ENCODE measurements at regions not wholly inside any gene's neighbourhood (a gene's known extent, or its start where the extent isn't known, plus 50 kb on each side); places are given as distances from the start of the nearest gene placed in this dataset.

GRCh38 chr14:65200454-65200853 lies 98.1 kb upstream of the MAX start:
- DNase-seq (ENCODE audit: low read depth, low spot score): no peak
- Histone ChIP-seq H3K4me3 (ENCODE audit: insufficient read length, low read depth) (no peak overlapping the region), H3K27me3 (ENCODE audit: insufficient read depth, insufficient read length) (no peaks in the 10 kb centered on the region), H3K36me3 (ENCODE audit: insufficient read depth, insufficient read length, low read length) (no peaks in the 10 kb centered on the region), H3K4me1 (ENCODE audit: insufficient read depth, insufficient read length) (peaks cover 1% of the 10 kb centered on the region), H3K9me3 (ENCODE audit: insufficient read depth, low read length) (no peaks in the 10 kb centered on the region; the same call in 1 of the 2 replicates), H3K9ac (ENCODE audit: insufficient read length, low read depth) (no peak overlapping the region)
- TF ChIP-seq YY1 (IDR thresholded peaks at IDR 0.05; ENCODE audit: insufficient read depth, insufficient read length) (no peak), SUZ12 (IDR thresholded peaks at IDR 0.05; ENCODE audit: extremely low read depth, insufficient read depth, insufficient read length) (no peak), ZNF274 (IDR thresholded peaks at IDR 0.05; ENCODE audit: low read depth, low read length) (no peak)

- no peak for DNase-seq (ENCODE audit: low read depth, low spot score)
- no peak overlapping the region for H3K9ac ChIP-seq (ENCODE audit: insufficient read length, low read depth)
- H3K4me3 ChIP-seq (ENCODE audit: insufficient read length, low read depth): no peak overlapping the region
- no peaks in the 10 kb centered on the region; the same call in 1 of the 2 replicates for H3K9me3 ChIP-seq (ENCODE audit: insufficient read depth, low read length)
- H3K27me3 ChIP-seq (ENCODE audit: insufficient read depth, insufficient read length): no peaks in the 10 kb centered on the region
- H3K4me1 ChIP-seq (ENCODE audit: insufficient read depth, insufficient read length): peaks cover 2% of the 10 kb centered on the region
- H3K36me3 ChIP-seq (ENCODE audit: insufficient read depth, insufficient read length, low read length): no peaks in the 10 kb centered on the region
- TF ChIP-seq YY1 (IDR thresholded peaks at IDR 0.05; ENCODE audit: insufficient read depth, insufficient read length) (no peak), SUZ12 (IDR thresholded peaks at IDR 0.05; ENCODE audit: extremely low read depth, insufficient read depth, insufficient read length) (no peak), ZNF274 (IDR thresholded peaks at IDR 0.05; ENCODE audit: low read depth, low read length) (no peak)
These were observed 101.3 kb upstream of the MAX start for GRCh38 chr14:65203574-65203973.

- Histone ChIP-seq H3K4me3 (ENCODE audit: insufficient read length, low read depth) (no peak overlapping the region), H3K9ac (ENCODE audit: insufficient read length, low read depth) (no peak overlapping the region), H3K4me1 (ENCODE audit: insufficient read depth, insufficient read length) (peaks cover 2% of the 10 kb centered on the region)
These were observed 101.7 kb upstream of the MAX start for GRCh38 chr14:65204056-65204455.

GRCh38 chr14:65206078-65206447 lies 103.7 kb upstream of the MAX start:
- no peak for TF ChIP-seq YY1 (IDR thresholded peaks at IDR 0.05; ENCODE audit: insufficient read depth, insufficient read length)
- DNase-seq (ENCODE audit: low read depth, low spot score): no peak
- no peaks in the 10 kb centered on the region for H3K36me3 ChIP-seq (ENCODE audit: insufficient read depth, insufficient read length, low read length)
- H3K27me3 ChIP-seq (ENCODE audit: insufficient read depth, insufficient read length): no peaks in the 10 kb centered on the region
- no peaks in the 10 kb centered on the region; the same call in 1 of the 2 replicates for H3K9me3 ChIP-seq (ENCODE audit: insufficient read depth, low read length)
- peaks cover 2% of the 10 kb centered on the region for H3K4me1 ChIP-seq (ENCODE audit: insufficient read depth, insufficient read length)
- no peak overlapping the region for H3K9ac ChIP-seq (ENCODE audit: insufficient read length, low read depth)
- no peak overlapping the region for H3K4me3 ChIP-seq (ENCODE audit: insufficient read length, low read depth)

More at GRCh38 chr14:65204056-65204455, 101.7 kb upstream of the MAX start:
- TF ChIP-seq YY1 (IDR thresholded peaks at IDR 0.05; ENCODE audit: insufficient read depth, insufficient read length): no peak
- no peak for TF ChIP-seq ZNF274 (IDR thresholded peaks at IDR 0.05; ENCODE audit: low read depth, low read length)
- no peak for TF ChIP-seq SUZ12 (IDR thresholded peaks at IDR 0.05; ENCODE audit: extremely low read depth, insufficient read depth, insufficient read length)
- Histone ChIP-seq H3K27me3 (ENCODE audit: insufficient read depth, insufficient read length) (no peaks in the 10 kb centered on the region), H3K9me3 (ENCODE audit: insufficient read depth, low read length) (no peaks in the 10 kb centered on the region; the same call in 1 of the 2 replicates), H3K36me3 (ENCODE audit: insufficient read depth, insufficient read length, low read length) (no peaks in the 10 kb centered on the region)
- DNase-seq (ENCODE audit: low read depth, low spot score): no peak

GRCh38 chr14:65206448-65207096 lies 104.3 kb upstream of the MAX start:
- Histone ChIP-seq H3K36me3 (ENCODE audit: insufficient read depth, insufficient read length, low read length) (no peaks in the 10 kb centered on the region), H3K9me3 (ENCODE audit: insufficient read depth, low read length) (no peaks in the 10 kb centered on the region; the same call in 1 of the 2 replicates), H3K27me3 (ENCODE audit: insufficient read depth, insufficient read length) (no peaks in the 10 kb centered on the region), H3K4me1 (ENCODE audit: insufficient read depth, insufficient read length) (peaks cover 2% of the 10 kb centered on the region), H3K4me3 (ENCODE audit: insufficient read length, low read depth) (no peak overlapping the region), H3K9ac (ENCODE audit: insufficient read length, low read depth) (no peak overlapping the region)
- DNase-seq (ENCODE audit: low read depth, low spot score): no peak
- TF ChIP-seq YY1 (IDR thresholded peaks at IDR 0.05; ENCODE audit: insufficient read depth, insufficient read length): no peak

GRCh38 chr14:65208548-65208947 lies 106.2 kb upstream of the MAX start:
- H3K4me1 ChIP-seq (ENCODE audit: insufficient read depth, insufficient read length): peaks cover 2% of the 10 kb centered on the region
- no peaks in the 10 kb centered on the region for H3K9me3 ChIP-seq (ENCODE audit: insufficient read depth, low read length)
- no peak overlapping the region for H3K4me3 ChIP-seq (ENCODE audit: insufficient read length, low read depth)
- TF ChIP-seq YY1 (IDR thresholded peaks at IDR 0.05; ENCODE audit: insufficient read depth, insufficient read length) (no peak), SUZ12 (IDR thresholded peaks at IDR 0.05; ENCODE audit: extremely low read depth, insufficient read depth, insufficient read length) (no peak), ZNF274 (IDR thresholded peaks at IDR 0.05; ENCODE audit: low read depth, low read length) (no peak)
- DNase-seq (ENCODE audit: low read depth, low spot score): no peak
- no peaks in the 10 kb centered on the region for H3K27me3 ChIP-seq (ENCODE audit: insufficient read depth, insufficient read length)
- H3K36me3 ChIP-seq (ENCODE audit: insufficient read depth, insufficient read length, low read length): no peaks in the 10 kb centered on the region
- H3K9ac ChIP-seq (ENCODE audit: insufficient read length, low read depth): no peak overlapping the region

GRCh38 chr14:65210118-65210821 lies 108.0 kb upstream of the MAX start:
- DNase-seq (ENCODE audit: low read depth, low spot score): no peak
- no peaks in the 10 kb centered on the region for H3K27me3 ChIP-seq (ENCODE audit: insufficient read depth, insufficient read length)
- no peak overlapping the region for H3K4me3 ChIP-seq (ENCODE audit: insufficient read length, low read depth)
- no peak overlapping the region for H3K9ac ChIP-seq (ENCODE audit: insufficient read length, low read depth)
- no peaks in the 10 kb centered on the region; the same call in 1 of the 2 replicates for H3K9me3 ChIP-seq (ENCODE audit: insufficient read depth, low read length)
- H3K4me1 ChIP-seq (ENCODE audit: insufficient read depth, insufficient read length): peaks cover 2% of the 10 kb centered on the region
- H3K36me3 ChIP-seq (ENCODE audit: insufficient read depth, insufficient read length, low read length): no peaks in the 10 kb centered on the region
- TF ChIP-seq ZNF274 (IDR thresholded peaks at IDR 0.05; ENCODE audit: low read depth, low read length): no peak
- no peak for TF ChIP-seq YY1 (IDR thresholded peaks at IDR 0.05; ENCODE audit: insufficient read depth, insufficient read length)
